ENCODE measurements at regions not wholly inside any gene's neighbourhood (a gene's known extent, or its start where the extent isn't known, plus 50 kb on each side); places are given as distances from the start of the nearest gene placed in this dataset.

- no peak overlapping the region for H3K4me2 ChIP-seq (ENCODE audit: low read depth, low read length, poor library complexity, severe bottlenecking)
- H3K36me3 ChIP-seq (ENCODE audit: low read length) = no peaks in the 10 kb centered on the region
- no peaks in the 10 kb centered on the region for H3F3A ChIP-seq (ENCODE audit: insufficient read depth)
- no peaks in the 10 kb centered on the region for H3K79me2 ChIP-seq (ENCODE audit: insufficient read depth, low read length)
- no peaks in the 10 kb centered on the region for H3K9me3 ChIP-seq (ENCODE audit: insufficient read depth, low read length)
- H2AFZ ChIP-seq (ENCODE audit: low read depth, low read length, severe bottlenecking) = no peak overlapping the region
- no peak overlapping the region for H3K4me3 ChIP-seq (ENCODE audit: insufficient read depth, low read length, poor library complexity, severe bottlenecking)
- no peaks in the 10 kb centered on the region for H3K27me3 ChIP-seq (ENCODE audit: low read length)
- no peak overlapping the region for H3K27ac ChIP-seq (ENCODE audit: low read depth, low read length)
- no peak overlapping the region for H3K9ac ChIP-seq (ENCODE audit: low read length)
- TF ChIP-seq CTCF (IDR thresholded peaks at IDR 0.05; ENCODE audit: insufficient read depth, low read length, poor library complexity, severe bottlenecking) = no peak
- TF ChIP-seq EZH2phosphoT487 (conservative IDR thresholded peaks at IDR 0.05; ENCODE audit: low read length) = no peak
- H4K20me1 ChIP-seq (ENCODE audit: low read depth, low read length) = no peaks in the 10 kb centered on the region
- H3K9me2 ChIP-seq (replicated peaks; ENCODE audit: insufficient read depth, low read length) = no peaks in the 10 kb centered on the region
Measured at GRCh38 chr20:22338140-22338708, 246.1 kb downstream of the FOXA2 start.

DNA sequence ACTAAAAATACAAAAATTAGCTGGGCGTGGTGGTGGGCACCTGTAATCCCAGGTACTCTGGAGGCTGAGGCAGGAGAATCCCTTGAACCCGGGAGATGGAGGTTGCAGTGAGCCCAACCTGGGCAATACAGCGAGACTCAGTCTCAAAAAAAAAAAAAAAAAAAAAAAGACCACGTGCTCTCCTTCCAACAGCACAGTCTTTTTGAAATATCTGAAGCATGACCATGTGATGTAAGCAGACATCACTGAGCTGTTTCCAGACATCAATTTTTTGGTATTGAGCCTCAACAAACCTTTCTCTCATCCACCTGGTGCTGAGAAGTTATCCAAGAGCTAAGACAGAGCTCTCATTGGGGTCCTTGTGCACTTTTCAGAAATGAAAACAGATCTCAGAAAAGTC lies 249.2 kb downstream of the FOXA2 start:
- no peaks in the 10 kb centered on the region for H3K36me3 ChIP-seq (ENCODE audit: low read length)
- H3K9me2 ChIP-seq (replicated peaks; ENCODE audit: insufficient read depth, low read length) = no peaks in the 10 kb centered on the region
- no peak overlapping the region for H3K4me3 ChIP-seq (ENCODE audit: insufficient read depth, low read length, poor library complexity, severe bottlenecking)
- H3K27me3 ChIP-seq (ENCODE audit: low read length) = no peaks in the 10 kb centered on the region
- H3K27ac ChIP-seq (ENCODE audit: low read depth, low read length) = no peak overlapping the region
- H4K20me1 ChIP-seq (ENCODE audit: low read depth, low read length) = no peaks in the 10 kb centered on the region
- no peak overlapping the region for H3K9ac ChIP-seq (ENCODE audit: low read length)
- H3K9me3 ChIP-seq (ENCODE audit: insufficient read depth, low read length) = no peaks in the 10 kb centered on the region
- H3K79me2 ChIP-seq (ENCODE audit: insufficient read depth, low read length) = no peaks in the 10 kb centered on the region
- H3K4me2 ChIP-seq (ENCODE audit: low read depth, low read length, poor library complexity, severe bottlenecking) = no peak overlapping the region
- TF ChIP-seq CTCF (IDR thresholded peaks at IDR 0.05; ENCODE audit: insufficient read depth, low read length, poor library complexity, severe bottlenecking) (no peak), EZH2phosphoT487 (conservative IDR thresholded peaks at IDR 0.05; ENCODE audit: low read length) (no peak)
- no peaks in the 10 kb centered on the region for H3F3A ChIP-seq (ENCODE audit: insufficient read depth)
- H2AFZ ChIP-seq (ENCODE audit: low read depth, low read length, severe bottlenecking) = no peak overlapping the region

- H3K27ac ChIP-seq (ENCODE audit: low read depth, low read length) = no peak overlapping the region
- H4K20me1 ChIP-seq (ENCODE audit: low read depth, low read length) = no peaks in the 10 kb centered on the region
- no peak overlapping the region for H3K9ac ChIP-seq (ENCODE audit: low read length)
- H3K79me2 ChIP-seq (ENCODE audit: insufficient read depth, low read length) = no peaks in the 10 kb centered on the region
- H3K4me2 ChIP-seq (ENCODE audit: low read depth, low read length, poor library complexity, severe bottlenecking) = no peak overlapping the region
- no peaks in the 10 kb centered on the region for H3F3A ChIP-seq (ENCODE audit: insufficient read depth)
- no peaks in the 10 kb centered on the region for H3K27me3 ChIP-seq (ENCODE audit: low read length)
- H3K4me3 ChIP-seq (ENCODE audit: insufficient read depth, low read length, poor library complexity, severe bottlenecking) = no peak overlapping the region
- H3K9me3 ChIP-seq (ENCODE audit: insufficient read depth, low read length) = no peaks in the 10 kb centered on the region
- H2AFZ ChIP-seq (ENCODE audit: low read depth, low read length, severe bottlenecking) = no peak overlapping the region
- H3K36me3 ChIP-seq (ENCODE audit: low read length) = no peaks in the 10 kb centered on the region
- TF ChIP-seq EZH2phosphoT487 (conservative IDR thresholded peaks at IDR 0.05; ENCODE audit: low read length) (no peak), CTCF (IDR thresholded peaks at IDR 0.05; ENCODE audit: insufficient read depth, low read length, poor library complexity, severe bottlenecking) (peak; percentile 45)
- H3K9me2 ChIP-seq (replicated peaks; ENCODE audit: insufficient read depth, low read length) = no peaks in the 10 kb centered on the region
Measured at GRCh38 chr20:22333885-22334545, 250.4 kb downstream of the FOXA2 start.
